ENCODE measurements at regions not wholly inside any gene's neighbourhood (a gene's known extent, or its start where the extent isn't known, plus 50 kb on each side); places are given as distances from the start of the nearest gene placed in this dataset.
A peak's percentile ranks its signal among the peaks of the same experiment; 100 is the strongest.

DNA sequence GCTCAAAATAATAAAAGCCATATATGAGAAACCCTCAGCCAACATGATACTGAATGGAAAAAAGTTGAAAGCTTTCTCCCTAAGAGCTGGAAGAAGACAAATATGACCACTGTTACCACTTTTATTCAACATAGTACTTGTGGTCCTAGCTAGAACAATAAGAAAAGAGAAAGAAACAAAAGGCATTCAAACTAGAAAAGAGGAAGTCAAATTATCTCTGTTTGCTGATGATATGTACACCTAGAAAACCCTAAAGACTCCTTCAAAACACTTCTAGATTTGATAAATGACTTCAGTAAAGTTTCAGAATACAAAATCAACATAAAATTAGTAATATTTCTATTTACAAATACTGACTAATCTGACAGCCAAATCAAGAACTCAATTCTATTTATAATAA is 328.8 kb upstream of the GCFC2 start:
- Mint-ChIP-seq H3K27me3 (ENCODE audit: insufficient read depth, unreplicated experiment) (no peaks in the 10 kb centered on the region), H3K4me3 (ENCODE audit: unreplicated experiment) (no peak overlapping the region), H3K4me1 (ENCODE audit: insufficient read depth, unreplicated experiment) (no peaks in the 10 kb centered on the region), H3K27ac (ENCODE audit: low read depth, unreplicated experiment) (no peak overlapping the region), H3K9me3 (ENCODE audit: unreplicated experiment) (peaks cover 8% of the 10 kb centered on the region), H3K36me3 (ENCODE audit: insufficient read depth, unreplicated experiment) (no peaks in the 10 kb centered on the region)
- CTCF ChIA-PET, result no interaction called here
- no peak for DNase-seq (ENCODE audit: unreplicated experiment)
- BruUV-seq (replicated peaks), result no TSS peak
- POLR2A ChIA-PET, result no interaction called here
- intact Hi-C loops (cut with micrococcal nuclease), result no loop called here
- no peak for TF ChIP-seq CTCF (IDR thresholded peaks at IDR 0.05; ENCODE audit: unreplicated experiment)

- BruUV-seq (replicated peaks), result no TSS peak
- Mint-ChIP-seq H3K27ac (ENCODE audit: low read depth, unreplicated experiment) (no peak overlapping the region), H3K4me3 (ENCODE audit: unreplicated experiment) (no peak overlapping the region), H3K27me3 (ENCODE audit: insufficient read depth, unreplicated experiment) (no peaks in the 10 kb centered on the region), H3K4me1 (ENCODE audit: insufficient read depth, unreplicated experiment) (no peaks in the 10 kb centered on the region), H3K36me3 (ENCODE audit: insufficient read depth, unreplicated experiment) (no peaks in the 10 kb centered on the region), H3K9me3 (ENCODE audit: unreplicated experiment) (peaks cover 24% of the 10 kb centered on the region)
- intact Hi-C loops (cut with micrococcal nuclease), result no loop called here
- ChIA-PET POLR2A (interaction anchor here (0.7 kb wide), 1 partner anchor 40 kb away, joined by 3 read pairs; no protein-coding TSS in a partner anchor), CTCF (interaction anchor here (0.6 kb wide), 4 partner anchors 9 to 17 kb away, joined by 3 read pairs; no protein-coding TSS in a partner anchor)
- no peak for DNase-seq (ENCODE audit: unreplicated experiment)
- no peak for TF ChIP-seq CTCF (IDR thresholded peaks at IDR 0.05; ENCODE audit: unreplicated experiment)
Measured at GRCh38 chr2:76027761-76028160, 317.0 kb upstream of the GCFC2 start.

- no peak for TF ChIP-seq CTCF (IDR thresholded peaks at IDR 0.05; ENCODE audit: unreplicated experiment)
- peak; percentile 47 for DNase-seq (ENCODE audit: unreplicated experiment)
- H3K4me3 Mint-ChIP-seq (ENCODE audit: unreplicated experiment), result no peak overlapping the region
- ChIA-PET CTCF (interaction anchor here (0.5 to 0.9 kb wide), 5 partner anchors 9 to 976 kb away, joined by 3 to 4 read pairs (median 3); no protein-coding TSS in a partner anchor), POLR2A (no interaction called here)
- BruUV-seq (replicated peaks), result no TSS peak
- no peaks in the 10 kb centered on the region for H3K36me3 Mint-ChIP-seq (ENCODE audit: insufficient read depth, unreplicated experiment)
- no peaks in the 10 kb centered on the region for H3K9me3 Mint-ChIP-seq (ENCODE audit: unreplicated experiment)
- intact Hi-C loops (cut with micrococcal nuclease), result no loop called here
- H3K27me3 Mint-ChIP-seq (ENCODE audit: insufficient read depth, unreplicated experiment), result no peaks in the 10 kb centered on the region
- H3K27ac Mint-ChIP-seq (ENCODE audit: low read depth, unreplicated experiment), result no peak overlapping the region
- H3K4me1 Mint-ChIP-seq (ENCODE audit: insufficient read depth, unreplicated experiment), result no peaks in the 10 kb centered on the region
Measured at GRCh38 chr2:76019128-76019527, 308.4 kb upstream of the GCFC2 start.

DNA sequence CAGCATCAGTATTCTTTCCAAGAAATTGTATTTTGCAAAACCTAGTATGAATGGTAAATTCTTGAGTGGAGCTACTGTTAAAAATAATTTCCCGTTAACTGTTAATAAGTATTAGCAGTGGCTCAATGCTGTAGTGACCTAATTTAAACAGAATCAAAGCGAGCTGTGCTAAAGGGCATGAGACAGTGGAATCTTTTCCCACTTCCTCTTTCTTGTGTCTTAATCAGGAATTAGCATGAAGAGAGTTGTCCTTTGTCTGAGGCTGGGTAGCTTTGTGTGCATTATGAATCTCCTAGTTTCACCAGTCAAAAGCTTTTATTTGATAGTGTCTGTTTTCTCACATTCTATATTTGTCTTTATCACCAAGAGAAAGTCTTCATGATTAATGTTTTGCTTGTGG is 298.8 kb upstream of the GCFC2 start:
- BruUV-seq (replicated peaks), result no TSS peak

More for the DNA sequence above, 298.8 kb upstream of the GCFC2 start:
- no peak for TF ChIP-seq CTCF (IDR thresholded peaks at IDR 0.05; ENCODE audit: unreplicated experiment)
- ChIA-PET POLR2A (no interaction called here), CTCF (interaction anchor here (0.6 kb wide), 1 partner anchor 235 kb away, joined by 3 read pairs; no protein-coding TSS in a partner anchor)
- no peaks in the 10 kb centered on the region for H3K27me3 Mint-ChIP-seq (ENCODE audit: insufficient read depth, unreplicated experiment)
- no peaks in the 10 kb centered on the region for H3K9me3 Mint-ChIP-seq (ENCODE audit: unreplicated experiment)
- no peak overlapping the region for H3K4me3 Mint-ChIP-seq (ENCODE audit: unreplicated experiment)
- intact Hi-C loops (cut with micrococcal nuclease), result no loop called here
- no peak overlapping the region for H3K27ac Mint-ChIP-seq (ENCODE audit: low read depth, unreplicated experiment)
- H3K4me1 Mint-ChIP-seq (ENCODE audit: insufficient read depth, unreplicated experiment), result peaks cover 9% of the 10 kb centered on the region
- no peaks in the 10 kb centered on the region for H3K36me3 Mint-ChIP-seq (ENCODE audit: insufficient read depth, unreplicated experiment)
- DNase-seq (ENCODE audit: unreplicated experiment), result no peak

All from MCF 10A (cell line).